Esophagus muscularis mucosa (tissue), 4 donors: ENCODE measurements at regions not wholly inside any gene's neighbourhood (a gene's known extent, or its start where the extent isn't known, plus 50 kb on each side); places are given as distances from the start of the nearest gene placed in this dataset.

Source experiments
- CTCF ChIP-seq, 3 experiments: fragments of 200-600 bp in 2 of 3; fragments of 450-650 bp in 1 of 3; sonication (generic) in 2 of 3; IDR thresholded peaks; one replicate each; pipeline ENCODE4 v1.5.1; 2017 to 2019; ENCODE audit warnings: antibody characterized with exemption in 3 of 3, mild to moderate bottlenecking in 2 of 3, moderate library complexity in 1 of 3
- EP300 ChIP-seq: sonication (generic); formaldehyde crosslinking; IDR thresholded peaks from one replicate; pipeline ENCODE4 v1.6.1; 2017; ENCODE audit warnings: antibody characterized with exemption
- POLR2A ChIP-seq: fragments of 450-650 bp; IDR thresholded peaks from one replicate; pipeline ENCODE4 v1.6.1; 2017; ENCODE audit warnings: antibody characterized with exemption, moderate library complexity, mild to moderate bottlenecking, low read depth
- POLR2AphosphoS5 ChIP-seq, 2 donors: sonication (generic); formaldehyde crosslinking; IDR thresholded peaks; one replicate each; pipeline ENCODE4 v1.6.1; 2017; ENCODE audit warnings: antibody characterized with exemption in 2 of 2

GRCh38 chr4:24666316-24666715, 82.0 kb upstream of the DHX15 start:
- TF ChIP-seq CTCF (IDR thresholded peaks at IDR 0.05) (no peak), POLR2A (no peak), POLR2AphosphoS5 (IDR thresholded peaks at IDR 0.05) (no peak), EP300 (no peak)
